ENCODE measurements at regions not wholly inside any gene's neighbourhood (a gene's known extent, or its start where the extent isn't known, plus 50 kb on each side); places are given as distances from the start of the nearest gene placed in this dataset.

DNA sequence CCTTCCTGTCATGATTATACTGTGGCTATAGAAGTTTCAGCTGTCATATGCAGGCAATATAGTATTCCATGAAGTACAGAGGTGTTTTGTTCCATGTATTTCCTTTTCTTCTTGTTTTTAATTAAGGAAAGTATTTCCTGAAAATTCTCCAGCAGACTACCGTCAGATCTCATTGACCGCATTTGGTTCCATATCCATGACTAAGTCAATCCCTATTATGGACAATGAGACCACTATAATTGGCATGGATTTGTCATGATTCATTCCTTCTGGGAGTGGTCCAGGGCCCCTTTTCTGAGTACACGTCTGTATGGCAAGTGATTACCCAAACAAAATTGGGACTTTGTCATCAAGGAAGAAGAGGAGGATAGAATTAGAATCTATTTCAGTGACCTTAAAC, 283.2 kb upstream of the CLINT1 start:
- DNase-seq = no peak

DNA sequence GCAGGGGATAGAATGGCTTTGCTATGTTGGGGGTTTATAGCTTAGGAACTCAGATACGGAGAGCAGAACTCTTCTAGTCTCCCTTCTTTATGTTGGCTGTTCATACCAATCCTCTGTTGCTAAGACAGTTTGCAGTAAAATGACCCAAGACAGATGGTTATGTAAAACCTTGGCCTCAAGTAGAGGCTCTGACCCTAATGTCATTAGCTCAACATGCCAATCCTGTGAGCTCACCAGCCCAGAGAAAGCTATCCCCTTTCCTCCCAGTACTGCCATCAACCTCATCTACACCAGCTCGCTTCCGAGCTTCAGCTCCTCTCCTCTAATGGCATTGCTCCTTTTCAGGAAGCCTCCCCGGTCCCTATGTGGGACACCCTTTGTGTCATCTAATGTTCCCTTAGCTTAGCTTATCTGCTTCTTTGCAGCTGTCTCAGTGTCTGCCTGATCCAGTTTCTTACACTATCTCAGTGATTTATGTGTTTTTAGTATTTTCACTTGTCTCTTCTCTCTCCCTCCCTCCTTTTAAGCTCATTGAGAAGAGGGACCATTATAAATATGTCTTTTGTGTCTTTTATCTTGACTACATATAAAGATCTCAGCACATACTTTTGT, 281.3 kb upstream of the CLINT1 start:
- DNase-seq = no peak

DNA sequence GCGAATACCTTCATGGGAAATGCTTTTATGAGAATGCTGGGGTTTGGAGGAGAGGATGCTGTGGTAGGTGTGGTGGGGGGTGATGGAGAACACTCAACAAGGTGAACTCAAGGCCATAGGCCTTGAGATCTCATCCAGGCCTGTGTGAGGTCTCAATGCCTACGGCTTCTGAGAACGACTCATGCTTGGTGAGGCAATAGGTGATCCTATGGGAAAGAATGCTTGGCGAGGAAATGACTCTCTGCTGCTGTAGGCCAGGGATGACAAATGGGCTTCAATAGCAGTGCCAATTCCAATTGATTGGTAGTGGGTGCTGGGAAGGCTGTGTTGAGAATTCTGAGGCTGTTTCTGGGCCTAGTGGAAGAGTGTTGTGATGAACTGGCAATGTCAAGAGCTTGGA, 280.2 kb upstream of the CLINT1 start:
- DNase-seq = no peak

DNA sequence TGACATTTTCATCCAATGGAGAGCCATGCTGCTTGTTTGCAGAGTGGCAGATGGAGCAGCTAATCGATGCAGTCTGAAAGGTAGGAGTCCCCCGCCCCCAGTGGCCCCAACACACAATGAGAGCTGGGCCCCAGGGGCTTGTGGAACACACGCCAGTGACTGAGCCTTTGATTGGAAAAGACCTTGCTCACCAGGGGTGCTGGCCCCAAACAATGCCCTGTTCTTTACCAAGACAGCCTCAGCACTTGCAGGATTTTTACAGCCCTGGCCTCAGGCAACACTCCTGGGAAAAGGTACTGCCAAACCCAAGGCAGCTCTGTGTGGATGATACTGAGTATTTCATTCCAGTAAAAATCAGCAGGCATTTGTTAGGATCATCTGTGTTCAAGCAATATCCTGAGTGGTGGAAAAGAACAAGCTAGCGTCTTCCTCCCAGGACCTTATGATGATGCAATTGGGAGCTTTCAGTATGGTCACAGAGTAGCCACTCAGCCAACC, 276.8 kb upstream of the CLINT1 start:
- no peak for DNase-seq

DNA sequence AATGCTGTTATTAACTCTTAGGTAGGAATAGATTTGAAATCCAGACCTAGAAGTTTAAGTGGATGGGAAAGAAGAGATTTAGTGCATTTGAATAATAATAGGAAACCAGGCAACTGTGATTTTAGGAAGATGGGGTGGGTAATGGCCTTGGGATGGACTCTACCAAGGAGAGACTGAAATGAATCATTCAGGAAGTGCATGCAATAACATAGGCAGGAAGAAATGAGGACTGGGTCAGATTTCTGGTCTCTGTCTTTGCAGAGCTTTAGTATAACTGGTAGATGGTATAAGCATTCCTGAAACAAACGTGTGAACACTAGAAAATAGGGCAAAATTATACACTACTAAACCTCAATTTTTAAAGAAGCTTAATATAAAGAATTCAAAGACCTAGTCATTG, 274.4 kb upstream of the CLINT1 start:
- DNase-seq = no peak

DNA sequence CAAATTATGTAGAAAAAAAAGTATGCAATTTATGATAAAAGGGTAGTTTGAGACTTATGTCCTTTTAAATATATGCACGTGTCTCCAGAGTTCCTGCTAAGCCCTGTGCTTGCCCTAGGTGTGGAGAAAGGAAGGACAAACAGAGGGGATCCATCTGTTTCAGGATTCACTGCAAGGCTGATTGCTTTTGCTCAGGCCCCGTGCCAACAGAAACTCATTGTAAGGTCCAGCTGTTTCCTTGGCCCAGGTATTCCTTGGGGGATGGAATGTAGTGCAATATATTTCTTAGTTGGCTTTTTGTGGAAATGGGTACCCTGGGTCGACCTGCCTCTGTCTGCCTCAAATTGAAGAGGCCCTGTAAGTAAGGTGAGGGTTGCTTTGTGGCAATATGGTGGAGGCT, 268.6 kb upstream of the CLINT1 start:
- DNase-seq = no peak

DNA sequence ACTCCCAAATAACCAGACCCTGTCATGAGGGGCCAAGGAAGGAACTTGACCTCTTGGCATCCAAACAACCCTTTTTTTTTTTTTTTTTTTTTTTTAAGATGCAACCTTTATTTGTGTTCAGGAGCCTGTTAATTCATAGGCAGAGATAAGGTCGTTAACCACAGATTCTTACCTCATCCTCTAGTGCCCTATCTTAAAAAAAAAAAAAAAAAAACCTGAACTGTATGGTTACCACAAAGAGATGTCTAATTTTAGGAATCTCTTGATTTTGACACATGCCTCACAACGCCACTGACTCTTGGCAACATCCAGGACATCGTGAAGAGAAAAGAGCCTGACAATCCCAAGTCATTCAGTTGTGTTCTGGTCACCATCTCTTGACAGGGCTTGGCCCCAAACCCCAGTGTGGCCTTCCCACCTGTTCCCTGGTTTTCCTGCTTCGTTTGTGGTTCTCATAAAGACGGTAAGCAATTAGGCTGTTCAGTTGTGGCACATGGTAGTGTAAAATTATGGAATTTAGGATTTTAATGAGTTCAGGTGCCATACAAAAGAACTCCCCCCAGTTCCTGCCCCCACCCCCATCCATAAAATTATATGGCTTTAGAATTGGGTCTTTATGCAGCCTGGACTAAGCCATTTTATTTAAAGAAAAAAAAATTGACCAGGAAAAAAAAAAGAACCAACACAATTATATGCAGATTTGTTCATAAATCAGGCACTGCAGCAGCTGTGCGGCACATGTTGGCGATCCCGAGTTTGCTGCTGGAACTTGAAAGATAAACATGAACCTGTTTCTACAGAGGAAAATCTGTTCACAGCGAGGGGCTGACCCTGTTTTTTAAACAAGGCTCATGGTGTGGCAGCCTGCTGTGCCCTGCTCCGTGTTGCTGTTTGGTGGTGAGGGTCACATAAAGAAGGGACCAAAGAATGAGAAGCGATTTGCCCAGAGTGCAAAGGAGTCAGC, 267.8 kb upstream of the CLINT1 start:
- no peak for DNase-seq

DNA sequence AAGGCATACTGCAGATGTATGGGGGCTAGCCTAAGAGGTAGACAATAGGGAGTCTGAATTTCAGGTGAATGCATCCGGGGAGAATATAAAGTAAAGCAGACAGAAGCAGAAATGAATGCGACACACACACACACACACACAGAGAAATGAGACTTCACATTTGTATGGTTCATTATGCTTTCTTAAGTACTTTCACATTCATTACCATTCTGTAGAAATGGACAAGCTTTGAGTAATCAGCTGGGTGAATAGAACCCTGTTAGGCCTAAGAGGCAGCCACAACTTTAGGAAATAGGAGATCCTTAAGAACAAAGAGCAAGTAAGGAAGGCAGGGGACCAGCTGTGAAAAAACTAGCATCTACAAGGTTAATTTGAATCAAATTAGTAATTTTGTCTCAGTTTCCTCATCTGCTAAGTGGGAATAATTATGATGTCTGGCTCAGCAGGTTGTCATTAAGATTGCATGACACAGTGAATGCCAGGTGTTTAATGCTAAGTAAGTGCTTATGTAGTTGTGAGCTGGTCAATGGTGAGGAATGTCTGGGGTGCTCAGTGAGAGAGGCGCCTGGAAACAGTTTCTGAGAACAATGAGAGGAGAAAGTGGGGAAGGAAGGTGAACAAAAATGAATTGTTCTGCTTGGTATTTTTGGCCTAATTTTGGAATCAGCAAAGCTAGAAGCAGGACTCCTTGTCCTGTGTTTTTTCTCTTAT, 265.8 kb upstream of the CLINT1 start:
- DNase-seq = no peak

DNA sequence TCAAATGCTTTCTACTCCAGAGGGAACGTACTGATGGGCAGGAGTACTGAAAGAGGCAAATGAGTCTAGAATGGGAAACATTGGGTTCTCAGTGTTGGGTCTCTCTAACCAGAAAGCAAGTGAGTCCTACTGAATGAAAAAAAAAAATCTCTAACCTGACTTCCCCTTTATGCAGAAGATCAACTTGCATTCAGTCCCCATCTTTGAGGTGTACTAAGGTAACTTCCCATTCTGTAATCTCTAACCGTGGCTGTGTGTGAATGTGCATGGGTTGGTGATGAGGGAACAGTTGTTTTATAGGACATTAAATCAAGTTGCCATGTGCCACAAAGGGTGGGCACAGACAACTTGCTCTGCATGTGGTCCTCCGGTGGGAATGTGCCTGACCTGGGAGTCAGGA, 264.6 kb upstream of the CLINT1 start:
- no peak for DNase-seq

DNA sequence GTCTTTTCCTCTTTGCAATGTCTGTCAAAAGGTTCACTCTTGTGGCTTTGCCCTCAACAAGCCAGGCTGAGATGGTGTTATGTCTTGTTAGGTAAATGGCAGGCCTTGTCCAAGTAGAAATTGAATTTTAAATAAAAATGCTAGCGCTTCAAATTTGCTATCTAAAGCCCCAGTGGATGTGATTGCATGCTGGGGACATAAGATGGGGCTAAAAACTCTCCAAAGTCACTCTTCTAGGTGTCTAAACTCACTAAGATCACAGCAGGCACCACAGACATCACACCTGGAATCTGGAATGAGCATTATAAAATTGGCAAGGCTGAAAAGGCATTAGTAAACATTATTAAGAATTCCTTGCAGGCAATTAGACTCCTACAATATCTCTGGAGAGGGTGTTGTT, 262.7 kb upstream of the CLINT1 start:
- no peak for DNase-seq

DNA sequence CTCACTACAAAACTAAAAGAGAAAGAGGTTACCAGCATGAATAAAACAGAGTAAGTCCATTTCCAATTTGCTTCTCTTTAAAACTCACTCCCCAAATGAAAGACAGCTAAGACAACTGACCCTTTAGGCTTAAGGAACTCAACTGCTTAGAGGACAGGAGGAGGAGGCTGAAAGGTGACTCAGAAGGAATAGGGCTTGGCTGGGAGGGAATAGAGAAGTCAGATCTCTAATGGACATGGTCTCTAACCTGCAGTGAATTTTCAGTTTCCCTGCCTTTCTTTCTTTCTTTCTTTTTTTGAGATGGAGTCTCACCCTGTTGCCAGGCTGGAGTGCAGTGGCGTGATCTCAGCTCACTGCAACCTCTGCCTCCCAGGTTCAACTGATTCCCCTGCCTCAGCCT, 261.8 kb upstream of the CLINT1 start:
- DNase-seq = no peak

DNA sequence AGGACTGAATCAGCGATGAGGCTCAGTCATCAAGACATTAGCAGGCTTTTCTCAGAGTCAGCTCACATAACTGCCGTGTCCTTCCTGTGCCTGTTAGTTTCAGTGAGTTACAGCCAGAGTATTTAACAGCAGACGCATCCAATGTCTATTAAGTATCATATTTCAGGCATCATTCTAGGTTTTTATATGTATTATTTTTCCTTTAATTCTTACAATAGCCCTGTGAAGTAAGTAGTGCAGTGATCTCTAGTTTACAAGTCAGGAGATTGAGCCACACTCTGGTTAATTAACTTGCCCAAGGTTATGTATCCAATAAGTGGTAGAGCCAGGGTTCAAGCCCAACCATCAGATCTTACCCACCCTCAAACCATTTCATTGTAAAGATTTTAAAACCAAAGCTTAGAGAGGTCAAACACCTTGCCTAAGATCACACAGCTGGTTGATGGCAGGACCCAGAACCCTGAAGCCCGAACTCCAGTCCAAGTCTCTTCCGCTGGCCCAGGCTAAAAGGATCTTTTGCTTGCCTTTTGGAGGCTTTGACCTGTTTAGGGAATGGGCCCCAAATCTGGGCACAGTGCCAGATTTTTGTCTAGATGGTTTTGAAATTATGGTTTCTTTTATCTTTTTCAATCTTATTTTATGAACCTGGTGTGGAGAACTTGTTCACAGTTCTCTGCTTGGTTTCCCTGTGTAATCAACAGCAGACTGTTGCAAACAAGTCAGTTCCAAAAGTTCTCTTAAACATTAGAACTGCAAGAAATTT, 261.2 kb upstream of the CLINT1 start:
- no peak for DNase-seq

DNA sequence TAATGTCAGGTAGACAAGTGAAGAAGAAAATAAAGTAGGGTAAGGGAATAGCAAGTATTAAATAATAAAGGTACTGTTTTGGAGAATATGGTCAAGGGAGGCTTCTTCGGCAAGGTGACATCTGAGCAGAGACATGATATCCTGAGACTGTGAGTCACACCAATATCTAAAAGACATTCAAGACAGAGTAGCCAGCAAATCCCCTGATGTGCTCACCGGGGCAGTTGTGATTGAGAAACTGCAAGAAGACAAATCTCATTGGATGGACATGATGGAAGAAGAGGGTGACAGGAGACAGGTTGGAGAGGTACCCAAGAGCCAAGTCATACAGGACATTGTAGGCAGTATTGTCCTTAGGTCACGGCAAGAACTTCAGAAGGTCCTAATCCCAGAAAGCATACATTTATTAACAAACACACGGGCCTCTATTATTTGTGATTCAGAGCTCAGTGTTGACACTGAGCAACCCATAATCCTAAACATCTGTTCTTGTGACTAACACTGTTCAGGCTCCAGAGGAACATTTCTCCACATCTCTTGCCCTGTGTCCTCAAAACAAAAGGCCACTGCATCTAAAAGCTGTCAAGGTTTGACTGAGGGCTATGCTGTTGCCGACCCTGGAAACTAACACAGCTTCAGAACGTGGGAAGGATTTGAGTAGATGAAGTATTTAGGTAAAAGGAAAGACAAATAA, 258.7 kb upstream of the CLINT1 start:
- DNase-seq = no peak

DNA sequence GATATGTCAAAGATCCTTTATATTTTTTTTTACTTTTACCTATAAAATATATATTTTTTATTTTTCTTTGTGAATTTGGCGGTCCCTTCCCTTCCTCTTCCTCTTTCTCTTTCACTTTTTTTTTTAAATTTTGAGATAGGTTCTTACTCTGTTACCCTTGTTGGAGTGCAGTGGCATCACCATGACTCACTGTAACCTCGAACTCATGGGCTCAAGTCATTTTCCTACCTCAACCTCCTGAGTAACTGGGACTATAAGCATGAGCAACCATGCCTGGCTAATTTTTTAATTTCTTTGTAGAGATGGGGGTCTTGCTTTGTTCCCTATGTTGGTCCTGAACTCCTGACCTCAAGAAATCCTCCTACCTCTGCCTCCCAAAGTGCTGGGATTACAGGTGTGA, 258.0 kb upstream of the CLINT1 start:
- DNase-seq = no peak

DNA sequence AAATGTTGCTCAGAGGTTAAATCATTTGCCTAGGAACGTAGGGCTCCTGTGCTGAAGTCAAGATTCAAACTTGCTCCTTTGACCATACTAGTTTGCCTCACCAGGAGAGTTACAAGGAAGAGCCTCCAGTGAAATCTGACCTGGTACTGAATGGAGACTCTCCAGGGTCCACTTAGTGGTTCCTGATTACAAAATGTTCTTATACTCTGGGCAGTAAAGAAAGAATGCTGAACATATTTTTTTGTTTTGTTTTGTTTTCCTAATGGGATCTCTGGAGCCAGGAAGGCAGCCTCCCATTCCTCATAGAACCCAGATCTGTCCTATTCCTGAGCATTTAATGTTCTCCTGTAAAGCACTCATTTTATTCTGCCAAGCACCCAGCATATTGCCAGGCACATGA, 256.5 kb upstream of the CLINT1 start:
- no peak for DNase-seq

DNA sequence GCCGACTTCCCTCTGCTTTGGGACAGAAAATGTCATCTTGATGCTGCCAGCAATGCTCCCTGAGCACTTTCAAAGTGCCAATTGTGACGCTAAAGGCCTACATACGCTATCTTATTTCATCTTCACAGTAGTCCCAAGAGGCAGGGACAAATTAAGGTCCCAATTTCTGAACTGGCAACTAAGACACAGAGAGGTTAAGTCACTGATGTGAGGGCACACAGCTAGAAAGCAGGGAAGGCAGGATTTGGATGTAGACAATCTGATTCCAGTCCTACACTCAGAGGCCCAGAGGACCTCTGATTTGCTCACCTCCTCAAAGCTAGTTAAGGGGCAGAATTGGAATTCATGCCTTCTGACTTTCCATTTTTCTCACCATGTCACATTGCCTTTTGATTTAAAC, 249.2 kb upstream of the CLINT1 start:
- no peak for DNase-seq

DNA sequence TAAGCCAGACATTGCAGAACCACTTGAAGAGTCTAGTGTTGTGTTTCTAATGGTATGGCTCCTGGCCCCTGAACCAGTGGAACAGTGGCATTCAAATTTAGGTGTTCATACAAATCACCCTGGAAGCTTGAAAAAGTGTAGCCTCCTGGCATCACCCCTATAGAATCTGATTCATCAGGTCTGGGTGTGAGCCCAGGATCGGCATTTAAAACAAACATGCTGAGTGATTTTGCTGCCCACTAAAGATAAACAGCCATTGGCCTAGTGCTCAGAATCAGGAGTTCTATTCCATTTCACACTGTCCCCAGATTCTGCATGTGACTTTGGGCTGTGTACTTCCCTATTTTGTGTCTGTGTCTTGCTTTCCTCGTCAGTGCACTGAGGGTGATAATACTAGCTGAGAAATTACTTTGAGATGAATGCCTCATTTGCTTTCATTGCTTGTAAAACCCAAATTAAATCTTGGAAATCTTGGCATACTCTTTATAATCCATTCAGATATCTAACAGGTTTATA, 241.5 kb upstream of the CLINT1 start:
- DNase-seq = no peak

DNA sequence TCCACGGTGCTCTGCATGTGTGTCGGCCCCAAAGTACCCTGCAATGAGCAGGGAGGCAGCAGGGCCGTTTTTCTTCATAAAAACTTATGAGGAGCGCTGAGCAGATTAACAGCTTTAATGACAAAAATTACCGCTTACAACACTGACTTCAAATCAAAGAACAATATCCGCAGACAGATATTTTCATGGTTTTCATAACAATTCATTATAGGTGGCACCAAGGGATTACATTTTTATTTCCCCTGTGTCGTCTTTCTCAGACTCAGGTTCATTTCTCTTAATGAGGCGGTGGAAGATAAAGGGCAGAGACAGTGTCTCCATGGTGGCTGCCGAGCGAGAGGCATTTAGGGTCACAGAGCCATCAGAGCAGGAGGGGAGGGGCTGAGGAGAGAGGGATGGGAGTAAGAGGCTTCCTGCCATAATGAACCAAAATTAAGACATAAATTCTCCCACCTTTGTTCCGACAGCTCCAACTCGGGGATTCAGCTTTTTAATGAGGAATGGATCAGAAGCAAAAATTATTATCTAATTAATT, 240.7 kb upstream of the CLINT1 start:
- no peak for DNase-seq

DNA sequence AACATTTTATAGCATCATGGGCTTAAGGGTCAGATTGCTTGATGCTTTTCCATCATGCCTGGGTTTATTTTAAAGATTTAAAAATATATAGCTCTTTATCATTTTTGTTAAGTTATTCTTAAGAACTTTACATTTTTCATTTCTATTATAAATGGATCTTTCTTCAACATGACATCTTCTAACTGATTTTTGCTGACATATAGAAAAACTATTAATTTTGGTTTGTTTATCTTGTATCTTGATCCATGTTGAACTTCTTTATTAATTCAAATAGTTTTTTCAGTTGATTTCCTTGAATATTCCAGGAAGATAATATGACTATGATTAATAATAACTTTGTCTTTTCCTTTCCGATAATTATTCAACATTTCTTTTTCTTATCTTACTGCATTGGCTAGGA, 237.9 kb upstream of the CLINT1 start:
- DNase-seq = no peak

DNA sequence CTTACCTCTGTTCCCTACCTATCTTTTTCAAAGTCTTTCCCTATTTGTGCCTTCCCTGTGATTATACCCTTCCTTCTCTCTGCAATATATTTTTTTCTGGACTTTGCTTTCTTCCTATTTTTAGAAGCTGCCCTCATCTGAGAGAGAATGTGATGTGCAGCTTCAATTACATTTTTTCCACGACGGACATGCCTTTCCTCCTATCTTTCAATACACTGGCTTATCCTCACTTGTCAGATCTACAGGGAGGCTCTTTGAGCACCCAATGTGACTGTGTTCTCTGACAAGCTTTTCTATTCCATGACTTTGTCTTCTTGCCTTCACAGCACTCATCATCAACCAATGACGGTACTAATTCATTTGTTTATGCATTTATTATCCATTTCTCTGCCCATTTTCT, 227.9 kb upstream of the CLINT1 start:
- no peak for DNase-seq

DNA sequence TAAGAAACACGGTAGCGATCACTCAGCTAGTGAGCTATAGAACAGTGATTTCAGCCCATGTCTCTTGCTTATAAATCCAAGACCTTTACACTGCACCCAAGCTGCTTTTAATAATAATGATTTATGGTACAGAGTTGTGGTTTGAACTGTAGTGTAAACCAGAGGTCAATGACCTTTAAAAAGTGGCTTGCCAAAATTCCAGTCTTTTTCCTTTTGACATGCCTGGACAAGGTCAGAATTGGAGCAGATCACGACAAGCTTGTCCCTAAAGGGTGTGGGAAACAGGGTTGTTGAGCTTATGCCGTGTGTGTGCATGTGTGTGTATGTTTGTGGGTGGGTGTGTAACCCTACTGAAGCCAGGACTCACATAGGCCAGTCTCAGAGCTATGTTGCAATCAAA, 225.3 kb upstream of the CLINT1 start:
- DNase-seq = no peak
